ENCODE measurements at regions not wholly inside any gene's neighbourhood (a gene's known extent, or its start where the extent isn't known, plus 50 kb on each side); places are given as distances from the start of the nearest gene placed in this dataset.

DNA sequence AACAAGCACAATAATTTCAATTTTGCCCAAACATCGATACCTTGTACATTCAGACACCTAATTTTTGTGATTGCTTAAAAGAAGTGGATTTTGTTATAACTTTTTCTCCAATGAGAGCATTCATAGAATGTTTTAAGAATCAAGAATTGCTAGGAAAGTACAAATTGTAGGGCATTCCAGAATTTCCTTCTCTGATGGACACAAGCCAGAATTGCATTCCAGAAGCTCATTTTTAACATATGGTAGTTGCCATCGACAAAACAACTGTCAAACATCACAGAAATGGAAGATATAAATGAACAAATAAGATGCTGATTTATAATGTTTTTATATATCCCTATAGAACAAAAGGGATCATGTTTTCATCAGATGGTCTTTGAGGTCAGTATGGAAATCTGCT lies 258.4 kb upstream of the NPVF start:
- TF ChIP-seq CTCF (IDR thresholded peaks at IDR 0.05): no peak
- no peak for TF ChIP-seq POLR2A (IDR thresholded peaks at IDR 0.05)
- no peak for TF ChIP-seq POLR2AphosphoS5 (IDR thresholded peaks at IDR 0.05)
- TF ChIP-seq EP300 (IDR thresholded peaks at IDR 0.05): no peak

Measured in sigmoid colon (tissue), 4 donors.